PFSK-1 (cell line): ENCODE measurements at regions not wholly inside any gene's neighbourhood (a gene's known extent, or its start where the extent isn't known, plus 50 kb on each side); places are given as distances from the start of the nearest gene placed in this dataset.

ENCODE experiments used
- FOXP2 ChIP-seq: optimal IDR thresholded peaks from 2 replicates; pipeline ENCODE3; 2011; ENCODE audit warnings: borderline replicate concordance, control low read depth, inconsistent platforms; ENCODE audit not compliant: insufficient read depth; ENCODE audit errors: extremely low read length, extremely low read depth
- POLR2AphosphoS5 ChIP-seq: IDR thresholded peaks from 2 replicates; pipeline ENCODE4 v1.6.1; 2012; ENCODE audit warnings: low read depth, mild to moderate bottlenecking, control low read depth, low read length, moderate library complexity
- SIN3A ChIP-seq: IDR thresholded peaks from 2 replicates; pipeline ENCODE4 v1.6.1; 2012; ENCODE audit warnings: mild to moderate bottlenecking, low read length, moderate library complexity, borderline replicate concordance; ENCODE audit not compliant: insufficient read depth
- TAF1 ChIP-seq: IDR thresholded peaks from 2 replicates; pipeline ENCODE4 v1.6.1; 2012; ENCODE audit warnings: low read length, control low read depth, borderline replicate concordance; ENCODE audit not compliant: insufficient read depth
- TF ChIP-seq, protein P1 (sequence below), 2 experiments: IDR thresholded peaks; 2 replicates each; pipeline versions ENCODE4 v1.6.1 to v1.8.0; 2011 to 2012; ENCODE audit warnings: low read depth in 2 of 2, low read length in 2 of 2, control low read depth in 1 of 2, inconsistent platforms in 1 of 2, mild to moderate bottlenecking in 1 of 2, moderate library complexity in 1 of 2; ENCODE audit not compliant: insufficient read depth in 1 of 2

DNA sequence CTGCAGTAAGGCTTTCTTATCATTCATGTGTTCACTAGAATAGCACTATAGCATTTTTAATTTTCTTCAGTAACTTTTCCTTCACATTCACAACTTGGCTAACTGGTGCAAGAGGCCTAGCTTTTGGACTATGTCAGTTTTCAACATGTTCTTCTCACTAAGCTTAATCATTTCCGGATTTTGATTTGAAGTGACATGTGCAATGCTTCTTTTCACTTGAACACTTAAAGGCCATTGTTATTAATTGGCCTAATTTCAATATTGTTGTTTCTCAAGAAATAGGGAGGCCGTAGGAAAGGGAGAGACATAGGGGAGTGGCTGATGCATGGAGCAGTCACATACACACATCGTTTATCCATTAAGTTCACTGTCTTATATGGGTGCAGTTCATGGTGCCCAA lies 151.2 kb upstream of the NFE2L3 start:
- TF ChIP-seq POLR2AphosphoS5 = no peak
- TF ChIP-seq, protein P1, sequence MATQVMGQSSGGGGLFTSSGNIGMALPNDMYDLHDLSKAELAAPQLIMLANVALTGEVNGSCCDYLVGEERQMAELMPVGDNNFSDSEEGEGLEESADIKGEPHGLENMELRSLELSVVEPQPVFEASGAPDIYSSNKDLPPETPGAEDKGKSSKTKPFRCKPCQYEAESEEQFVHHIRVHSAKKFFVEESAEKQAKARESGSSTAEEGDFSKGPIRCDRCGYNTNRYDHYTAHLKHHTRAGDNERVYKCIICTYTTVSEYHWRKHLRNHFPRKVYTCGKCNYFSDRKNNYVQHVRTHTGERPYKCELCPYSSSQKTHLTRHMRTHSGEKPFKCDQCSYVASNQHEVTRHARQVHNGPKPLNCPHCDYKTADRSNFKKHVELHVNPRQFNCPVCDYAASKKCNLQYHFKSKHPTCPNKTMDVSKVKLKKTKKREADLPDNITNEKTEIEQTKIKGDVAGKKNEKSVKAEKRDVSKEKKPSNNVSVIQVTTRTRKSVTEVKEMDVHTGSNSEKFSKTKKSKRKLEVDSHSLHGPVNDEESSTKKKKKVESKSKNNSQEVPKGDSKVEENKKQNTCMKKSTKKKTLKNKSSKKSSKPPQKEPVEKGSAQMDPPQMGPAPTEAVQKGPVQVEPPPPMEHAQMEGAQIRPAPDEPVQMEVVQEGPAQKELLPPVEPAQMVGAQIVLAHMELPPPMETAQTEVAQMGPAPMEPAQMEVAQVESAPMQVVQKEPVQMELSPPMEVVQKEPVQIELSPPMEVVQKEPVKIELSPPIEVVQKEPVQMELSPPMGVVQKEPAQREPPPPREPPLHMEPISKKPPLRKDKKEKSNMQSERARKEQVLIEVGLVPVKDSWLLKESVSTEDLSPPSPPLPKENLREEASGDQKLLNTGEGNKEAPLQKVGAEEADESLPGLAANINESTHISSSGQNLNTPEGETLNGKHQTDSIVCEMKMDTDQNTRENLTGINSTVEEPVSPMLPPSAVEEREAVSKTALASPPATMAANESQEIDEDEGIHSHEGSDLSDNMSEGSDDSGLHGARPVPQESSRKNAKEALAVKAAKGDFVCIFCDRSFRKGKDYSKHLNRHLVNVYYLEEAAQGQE (IDR thresholded peaks at IDR 0.05; ENCODE audit: insufficient read depth in 1 of 2, low read depth in 2 of 2, low read length in 2 of 2) = no peak
- no peak for TF ChIP-seq SIN3A
- TF ChIP-seq TAF1 = no peak
- TF ChIP-seq FOXP2 = no peak

DNA sequence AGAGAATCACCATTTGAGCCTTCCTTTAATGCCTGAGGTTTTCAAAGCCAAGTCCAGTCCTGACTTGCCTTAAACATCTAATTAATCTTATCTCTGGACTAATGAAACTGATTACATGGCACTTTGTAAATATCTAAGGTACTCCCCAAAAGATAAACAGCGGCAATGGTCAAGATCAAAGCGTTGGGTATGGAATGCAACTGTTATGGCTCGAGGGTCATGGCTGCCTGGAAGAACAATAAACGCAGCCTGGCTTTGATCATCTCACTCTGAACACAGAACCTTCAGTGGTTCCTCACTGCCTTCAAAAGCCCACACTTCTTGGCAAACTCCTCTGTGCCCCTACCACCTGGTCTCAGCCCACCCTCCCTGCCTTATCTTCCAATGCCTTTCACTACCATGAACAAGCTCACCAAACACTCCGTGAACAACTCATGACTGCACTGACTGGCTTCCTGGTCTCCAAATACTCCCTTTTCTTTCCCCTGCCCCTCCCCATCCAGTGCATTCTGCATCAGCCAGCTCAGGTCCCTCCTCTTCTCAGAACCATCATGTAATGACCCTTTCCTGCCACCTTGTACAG lies 150.2 kb upstream of the NFE2L3 start:
- TF ChIP-seq POLR2AphosphoS5 (no peak), SIN3A (no peak), TAF1 (no peak), FOXP2 (no peak)
- TF ChIP-seq, protein P1 (IDR thresholded peaks at IDR 0.05; ENCODE audit: insufficient read depth in 1 of 2, low read depth in 2 of 2, low read length in 2 of 2) = no peak

- no peak for TF ChIP-seq FOXP2
- TF ChIP-seq, protein P1 (IDR thresholded peaks at IDR 0.05; ENCODE audit: insufficient read depth in 1 of 2, low read depth in 2 of 2, low read length in 2 of 2) = no peak
- TF ChIP-seq TAF1 = no peak
- no peak for TF ChIP-seq SIN3A
- TF ChIP-seq POLR2AphosphoS5 = no peak
These were observed 146.2 kb upstream of the NFE2L3 start for GRCh38 chr7:26005683-26006410.

DNA sequence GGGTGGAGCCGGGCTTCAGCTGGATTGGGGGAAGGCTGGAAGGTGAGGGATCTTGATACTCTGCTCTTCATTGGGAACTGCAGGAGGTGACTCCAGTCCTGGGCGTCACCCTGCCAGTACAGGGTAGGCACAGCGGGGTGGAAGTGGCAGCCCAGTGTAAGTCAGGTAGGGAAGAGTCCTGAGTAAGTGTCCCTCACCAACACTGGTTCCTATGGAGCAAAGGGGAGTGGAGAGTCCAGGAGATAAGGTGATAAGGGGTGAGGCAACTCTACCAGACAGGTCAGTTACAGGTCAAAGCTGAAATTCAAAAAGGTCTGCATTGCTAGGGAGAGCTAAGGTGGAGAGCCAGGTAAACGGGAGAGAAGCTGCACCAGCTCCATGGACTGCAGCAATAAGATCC lies 145.6 kb upstream of the NFE2L3 start:
- TF ChIP-seq POLR2AphosphoS5 = no peak
- TF ChIP-seq, protein P1 (IDR thresholded peaks at IDR 0.05; ENCODE audit: insufficient read depth in 1 of 2, low read depth in 2 of 2, low read length in 2 of 2) = no peak
- TF ChIP-seq FOXP2 = no peak
- no peak for TF ChIP-seq TAF1
- TF ChIP-seq SIN3A = no peak
